ENCODE measurements at regions not wholly inside any gene's neighbourhood (a gene's known extent, or its start where the extent isn't known, plus 50 kb on each side); places are given as distances from the start of the nearest gene placed in this dataset.

DNA sequence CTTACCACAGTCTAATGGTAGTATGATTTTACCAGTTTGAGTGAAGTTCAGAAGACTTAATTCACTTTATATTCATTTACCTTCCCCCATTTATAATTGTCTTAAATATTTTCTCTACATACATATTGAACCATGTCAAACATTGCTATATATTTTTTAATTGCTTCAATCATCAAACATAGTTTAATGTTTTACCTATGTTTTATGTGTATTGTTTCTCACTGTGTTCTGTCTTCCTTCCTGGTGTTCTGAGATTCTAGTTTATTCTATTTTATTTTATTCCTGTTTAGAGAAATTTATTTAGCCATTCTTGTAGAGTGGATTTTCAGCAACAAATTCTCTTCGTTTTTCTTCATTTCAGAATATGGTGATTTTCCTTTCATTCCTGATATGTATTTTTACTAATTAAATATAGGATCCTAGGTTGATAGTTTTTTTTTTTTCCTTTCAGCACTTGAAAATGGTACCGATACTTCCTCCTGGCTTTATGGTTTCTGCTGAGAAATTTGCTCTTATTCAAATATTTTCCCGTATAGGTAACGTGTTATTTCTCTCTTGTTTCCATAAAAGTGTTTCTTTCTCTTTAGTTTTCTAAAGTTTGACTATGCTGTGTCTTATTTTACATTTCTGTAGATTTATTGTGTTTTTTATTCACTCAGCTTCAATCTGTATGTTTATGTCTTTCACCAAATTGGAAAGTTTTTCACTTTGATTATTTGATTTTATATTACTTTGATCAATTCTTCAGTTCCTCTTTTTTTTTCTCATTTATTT is 201.8 kb upstream of the AGR3 start:
- no peak for ATAC-seq
- no peak overlapping the region for H3K27ac ChIP-seq
- H3K9me3 ChIP-seq = no peaks in the 10 kb centered on the region
- H3K4me3 ChIP-seq = no peak overlapping the region
- DNase-seq = no peak
- no peaks in the 10 kb centered on the region for H3K4me1 ChIP-seq
- TF ChIP-seq, protein P1, sequence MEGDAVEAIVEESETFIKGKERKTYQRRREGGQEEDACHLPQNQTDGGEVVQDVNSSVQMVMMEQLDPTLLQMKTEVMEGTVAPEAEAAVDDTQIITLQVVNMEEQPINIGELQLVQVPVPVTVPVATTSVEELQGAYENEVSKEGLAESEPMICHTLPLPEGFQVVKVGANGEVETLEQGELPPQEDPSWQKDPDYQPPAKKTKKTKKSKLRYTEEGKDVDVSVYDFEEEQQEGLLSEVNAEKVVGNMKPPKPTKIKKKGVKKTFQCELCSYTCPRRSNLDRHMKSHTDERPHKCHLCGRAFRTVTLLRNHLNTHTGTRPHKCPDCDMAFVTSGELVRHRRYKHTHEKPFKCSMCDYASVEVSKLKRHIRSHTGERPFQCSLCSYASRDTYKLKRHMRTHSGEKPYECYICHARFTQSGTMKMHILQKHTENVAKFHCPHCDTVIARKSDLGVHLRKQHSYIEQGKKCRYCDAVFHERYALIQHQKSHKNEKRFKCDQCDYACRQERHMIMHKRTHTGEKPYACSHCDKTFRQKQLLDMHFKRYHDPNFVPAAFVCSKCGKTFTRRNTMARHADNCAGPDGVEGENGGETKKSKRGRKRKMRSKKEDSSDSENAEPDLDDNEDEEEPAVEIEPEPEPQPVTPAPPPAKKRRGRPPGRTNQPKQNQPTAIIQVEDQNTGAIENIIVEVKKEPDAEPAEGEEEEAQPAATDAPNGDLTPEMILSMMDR (IDR thresholded peaks at IDR 0.05) = no peak
- no peaks in the 10 kb centered on the region for H3K36me3 ChIP-seq
- intact Hi-C loops (cut with DNase I) = no loop called here
- no peaks in the 10 kb centered on the region for H3K27me3 ChIP-seq

DNA sequence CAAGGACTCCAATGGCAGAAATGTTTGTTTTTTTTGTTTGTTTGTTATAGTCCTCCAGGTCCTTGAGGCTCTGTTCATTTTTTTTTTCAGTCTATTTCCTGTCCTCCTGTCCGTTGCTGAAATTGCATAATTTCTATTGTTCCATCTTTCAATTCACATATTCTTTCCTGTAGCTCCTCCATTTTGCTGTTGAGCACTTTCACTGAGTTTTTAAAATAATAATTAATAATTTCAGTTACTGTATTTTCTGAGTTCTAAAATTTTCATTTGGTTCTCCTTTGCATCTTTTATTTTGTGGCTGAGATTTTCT is 202.3 kb upstream of the AGR3 start:
- Histone ChIP-seq H3K4me3 (no peak overlapping the region), H3K27ac (no peak overlapping the region), H3K4me1 (no peaks in the 10 kb centered on the region), H3K9me3 (no peaks in the 10 kb centered on the region), H3K36me3 (no peaks in the 10 kb centered on the region), H3K27me3 (no peaks in the 10 kb centered on the region)
- ATAC-seq = no peak
- intact Hi-C loops (cut with DNase I) = no loop called here
- TF ChIP-seq, protein P1 (IDR thresholded peaks at IDR 0.05) = no peak
- DNase-seq = no peak

DNA sequence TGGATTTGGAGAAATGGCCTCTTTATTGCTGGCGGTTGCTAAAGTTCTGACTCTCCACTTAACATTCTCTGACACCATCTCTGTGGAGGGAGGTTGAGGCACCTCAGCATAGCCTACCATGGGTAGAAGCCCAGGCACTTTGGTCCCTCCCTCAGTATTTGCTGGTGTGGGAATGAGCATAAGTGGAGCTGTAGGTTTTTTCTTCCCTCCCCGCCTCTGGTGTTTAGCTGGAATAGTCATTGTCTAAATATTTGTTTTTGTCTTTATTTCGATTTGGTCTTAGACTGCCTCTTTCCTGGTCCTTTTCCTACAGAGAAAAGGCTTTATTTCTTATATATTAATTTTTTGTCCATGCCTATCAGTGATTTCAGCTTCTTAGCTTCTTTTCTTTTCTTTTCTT is 203.4 kb upstream of the AGR3 start:
- intact Hi-C loops (cut with DNase I) = no loop called here
- DNase-seq = no peak
- no peak overlapping the region for H3K4me3 ChIP-seq
- TF ChIP-seq, protein P1 (IDR thresholded peaks at IDR 0.05) = no peak
- no peaks in the 10 kb centered on the region for H3K9me3 ChIP-seq
- H3K27ac ChIP-seq = no peak overlapping the region
- H3K36me3 ChIP-seq = no peaks in the 10 kb centered on the region
- no peaks in the 10 kb centered on the region for H3K27me3 ChIP-seq
- no peaks in the 10 kb centered on the region for H3K4me1 ChIP-seq
- ATAC-seq = no peak

DNA sequence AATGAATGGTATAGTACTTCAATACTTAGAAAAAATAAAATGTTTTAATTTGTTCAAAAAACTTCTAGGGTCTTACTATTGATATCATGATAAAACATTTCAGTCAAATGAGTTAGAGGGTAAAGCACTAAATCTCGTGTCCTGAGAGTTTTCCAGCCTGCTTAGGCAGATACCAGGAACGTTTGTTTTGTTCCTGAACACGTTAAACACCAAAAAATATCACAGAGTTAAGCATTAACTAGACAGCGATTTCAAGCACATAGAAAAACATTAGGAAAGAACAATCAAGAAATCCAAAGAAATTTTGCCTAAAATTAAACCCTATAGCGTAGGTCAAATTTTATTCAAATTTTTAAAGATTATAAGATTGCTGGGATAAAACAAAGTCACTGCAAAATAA is 204.6 kb upstream of the AGR3 start:
- TF ChIP-seq, protein P1 (IDR thresholded peaks at IDR 0.05) = no peak
- no peaks in the 10 kb centered on the region for H3K4me1 ChIP-seq
- DNase-seq (no peak), ATAC-seq (no peak)
- H3K27me3 ChIP-seq = no peaks in the 10 kb centered on the region
- no peak overlapping the region for H3K27ac ChIP-seq
- H3K36me3 ChIP-seq = no peaks in the 10 kb centered on the region
- intact Hi-C loops (cut with DNase I) = no loop called here
- no peak overlapping the region for H3K4me3 ChIP-seq
- no peaks in the 10 kb centered on the region for H3K9me3 ChIP-seq

DNA sequence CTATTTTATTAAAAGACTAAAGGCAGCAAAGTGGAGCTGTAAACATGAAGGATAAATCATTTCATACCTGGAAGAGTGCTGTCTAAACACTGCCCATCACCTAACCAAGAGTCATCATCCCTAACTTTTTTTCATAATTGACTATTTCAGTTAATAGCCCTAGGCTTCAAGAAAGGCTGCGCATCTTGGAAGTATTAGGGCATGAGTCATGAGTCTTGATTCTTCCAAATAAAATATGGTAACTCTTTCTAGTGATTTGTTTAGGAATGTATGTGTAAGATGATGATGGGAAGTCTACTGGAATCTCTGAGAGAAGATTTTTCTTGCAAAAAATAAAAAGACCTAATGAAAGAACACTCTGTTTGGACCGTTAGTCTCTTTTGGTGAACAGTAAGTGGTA is 207.7 kb upstream of the AHR start:
- intact Hi-C loops (cut with DNase I) = no loop called here
- no peaks in the 10 kb centered on the region for H3K9me3 ChIP-seq
- no peaks in the 10 kb centered on the region for H3K36me3 ChIP-seq
- no peaks in the 10 kb centered on the region for H3K27me3 ChIP-seq
- no peak for DNase-seq
- H3K27ac ChIP-seq = no peak overlapping the region
- H3K4me1 ChIP-seq = no peaks in the 10 kb centered on the region
- TF ChIP-seq, protein P1 (IDR thresholded peaks at IDR 0.05) = no peak
- H3K4me3 ChIP-seq = no peak overlapping the region
- no peak for ATAC-seq

DNA sequence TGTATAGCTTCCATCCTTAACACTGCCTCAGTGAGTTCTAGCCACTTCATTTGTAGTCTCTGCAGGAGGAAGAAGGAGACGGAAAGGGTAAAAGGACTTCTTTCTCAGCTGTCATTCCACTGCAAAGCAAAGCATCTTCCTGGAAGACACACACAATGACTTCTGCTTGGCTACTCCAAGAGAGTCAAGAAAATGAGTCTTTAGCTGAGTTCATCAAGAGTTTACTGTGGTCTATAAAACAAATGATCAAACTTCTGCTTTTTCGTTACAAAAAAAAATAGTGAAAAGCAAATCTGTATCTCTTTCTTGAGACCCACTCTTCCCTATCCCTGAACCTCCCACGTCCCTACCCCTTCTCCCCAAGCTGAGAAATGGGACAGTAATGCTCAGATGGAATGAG is 205.0 kb upstream of the AHR start:
- Histone ChIP-seq H3K4me3 (no peak overlapping the region), H3K36me3 (no peaks in the 10 kb centered on the region), H3K9me3 (no peaks in the 10 kb centered on the region), H3K4me1 (no peaks in the 10 kb centered on the region), H3K27ac (no peak overlapping the region), H3K27me3 (no peaks in the 10 kb centered on the region)
- DNase-seq (no peak), ATAC-seq (no peak)
- TF ChIP-seq, protein P1 (IDR thresholded peaks at IDR 0.05) = no peak
- intact Hi-C loops (cut with DNase I) = no loop called here
